ENCODE measurements at regions not wholly inside any gene's neighbourhood (a gene's known extent, or its start where the extent isn't known, plus 50 kb on each side); places are given as distances from the start of the nearest gene placed in this dataset.

DNA sequence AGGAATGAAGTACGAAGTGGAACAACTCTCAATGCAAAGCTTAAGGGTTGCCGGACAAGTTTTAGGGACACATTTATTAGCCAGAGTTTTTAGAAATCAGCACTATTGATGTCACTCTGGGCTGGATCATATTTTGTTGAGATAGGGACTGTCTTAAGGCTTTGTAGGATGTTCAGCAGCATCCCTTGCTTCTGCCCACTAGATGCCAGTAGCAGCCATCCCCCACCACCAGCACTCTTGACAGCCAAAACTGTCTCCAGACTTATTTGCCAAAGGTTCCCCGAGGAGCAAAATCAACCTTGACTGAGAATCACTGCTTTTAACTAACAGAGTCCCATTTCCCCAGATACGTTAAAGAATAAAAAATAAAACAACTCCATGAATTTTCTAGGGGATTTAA lies 1497.3 kb downstream of the STIM2 start:
- TF ChIP-seq POLR2A (IDR thresholded peaks at IDR 0.05) (no peak), EP300 (IDR thresholded peaks at IDR 0.05) (no peak)
- TF ChIP-seq, protein P1, sequence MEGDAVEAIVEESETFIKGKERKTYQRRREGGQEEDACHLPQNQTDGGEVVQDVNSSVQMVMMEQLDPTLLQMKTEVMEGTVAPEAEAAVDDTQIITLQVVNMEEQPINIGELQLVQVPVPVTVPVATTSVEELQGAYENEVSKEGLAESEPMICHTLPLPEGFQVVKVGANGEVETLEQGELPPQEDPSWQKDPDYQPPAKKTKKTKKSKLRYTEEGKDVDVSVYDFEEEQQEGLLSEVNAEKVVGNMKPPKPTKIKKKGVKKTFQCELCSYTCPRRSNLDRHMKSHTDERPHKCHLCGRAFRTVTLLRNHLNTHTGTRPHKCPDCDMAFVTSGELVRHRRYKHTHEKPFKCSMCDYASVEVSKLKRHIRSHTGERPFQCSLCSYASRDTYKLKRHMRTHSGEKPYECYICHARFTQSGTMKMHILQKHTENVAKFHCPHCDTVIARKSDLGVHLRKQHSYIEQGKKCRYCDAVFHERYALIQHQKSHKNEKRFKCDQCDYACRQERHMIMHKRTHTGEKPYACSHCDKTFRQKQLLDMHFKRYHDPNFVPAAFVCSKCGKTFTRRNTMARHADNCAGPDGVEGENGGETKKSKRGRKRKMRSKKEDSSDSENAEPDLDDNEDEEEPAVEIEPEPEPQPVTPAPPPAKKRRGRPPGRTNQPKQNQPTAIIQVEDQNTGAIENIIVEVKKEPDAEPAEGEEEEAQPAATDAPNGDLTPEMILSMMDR (IDR thresholded peaks at IDR 0.05) = no peak

All from tibial nerve (tissue), 4 donors.